ENCODE measurements at regions not wholly inside any gene's neighbourhood (a gene's known extent, or its start where the extent isn't known, plus 50 kb on each side); places are given as distances from the start of the nearest gene placed in this dataset.
A peak's percentile ranks its signal among the peaks of the same experiment; 100 is the strongest.

GRCh38 chr17:10907370-10907769, 69.5 kb upstream of the PIRT start:
- DNase-seq (peak in 1 of 2 donors; percentile 52), ATAC-seq (no peak)
- H3K4me1 ChIP-seq = no peaks in the 10 kb centered on the region
- intact Hi-C loops (cut with DNase I) = no loop called here
- no peaks in the 10 kb centered on the region for H3K36me3 ChIP-seq (ENCODE audit: insufficient read depth in 1 of 2, low read depth in 1 of 2)
- WGBS, 3 donors = 29 to 36% (median 30%) methylated on average over 7 of the region's 7 CpGs
- H3K27ac ChIP-seq = no peak overlapping the region
- no peaks in the 10 kb centered on the region for H3K9me3 ChIP-seq
- TF ChIP-seq, protein P1, sequence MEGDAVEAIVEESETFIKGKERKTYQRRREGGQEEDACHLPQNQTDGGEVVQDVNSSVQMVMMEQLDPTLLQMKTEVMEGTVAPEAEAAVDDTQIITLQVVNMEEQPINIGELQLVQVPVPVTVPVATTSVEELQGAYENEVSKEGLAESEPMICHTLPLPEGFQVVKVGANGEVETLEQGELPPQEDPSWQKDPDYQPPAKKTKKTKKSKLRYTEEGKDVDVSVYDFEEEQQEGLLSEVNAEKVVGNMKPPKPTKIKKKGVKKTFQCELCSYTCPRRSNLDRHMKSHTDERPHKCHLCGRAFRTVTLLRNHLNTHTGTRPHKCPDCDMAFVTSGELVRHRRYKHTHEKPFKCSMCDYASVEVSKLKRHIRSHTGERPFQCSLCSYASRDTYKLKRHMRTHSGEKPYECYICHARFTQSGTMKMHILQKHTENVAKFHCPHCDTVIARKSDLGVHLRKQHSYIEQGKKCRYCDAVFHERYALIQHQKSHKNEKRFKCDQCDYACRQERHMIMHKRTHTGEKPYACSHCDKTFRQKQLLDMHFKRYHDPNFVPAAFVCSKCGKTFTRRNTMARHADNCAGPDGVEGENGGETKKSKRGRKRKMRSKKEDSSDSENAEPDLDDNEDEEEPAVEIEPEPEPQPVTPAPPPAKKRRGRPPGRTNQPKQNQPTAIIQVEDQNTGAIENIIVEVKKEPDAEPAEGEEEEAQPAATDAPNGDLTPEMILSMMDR (IDR thresholded peaks at IDR 0.05) = no peak
- H3K27me3 ChIP-seq (ENCODE audit: insufficient read depth in 3 of 3, low read length in 2 of 3) = no peaks in the 10 kb centered on the region
- H3K4me3 ChIP-seq = no peak overlapping the region

DNA sequence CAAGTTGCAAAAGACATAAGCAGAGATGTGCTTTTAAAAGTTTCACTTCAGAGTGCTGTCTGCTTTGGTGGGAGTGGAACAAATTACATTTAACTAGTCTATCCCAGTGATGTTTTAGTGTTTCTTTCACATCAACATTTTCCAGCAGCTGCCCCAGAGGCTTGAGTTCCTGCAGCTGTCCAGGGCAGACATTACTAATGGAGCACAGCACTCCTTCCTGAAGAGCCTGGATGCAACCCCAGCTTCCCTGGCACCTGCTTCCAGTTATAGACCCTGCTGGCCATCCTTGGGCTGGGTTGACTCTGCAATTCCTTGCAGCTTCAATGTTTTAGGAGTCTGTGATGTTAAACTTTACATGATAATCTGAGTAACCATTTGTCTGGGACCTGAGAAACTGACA, 61.4 kb upstream of the PIRT start:
- no peak overlapping the region for H3K27ac ChIP-seq
- intact Hi-C loops (cut with DNase I) = no loop called here
- DNase-seq (no peak), ATAC-seq (no peak)
- peaks cover 0 to 2% (median 0%) of the 10 kb centered on the region in 3 donors for H3K27me3 ChIP-seq (ENCODE audit: insufficient read depth in 3 of 3, low read length in 2 of 3)
- no peaks in the 10 kb centered on the region for H3K4me1 ChIP-seq
- H3K9me3 ChIP-seq = no peaks in the 10 kb centered on the region
- H3K36me3 ChIP-seq (ENCODE audit: insufficient read depth in 1 of 2, low read depth in 1 of 2) = no peaks in the 10 kb centered on the region
- no peak overlapping the region for H3K4me3 ChIP-seq
- TF ChIP-seq, protein P1 (IDR thresholded peaks at IDR 0.05) = no peak

DNA sequence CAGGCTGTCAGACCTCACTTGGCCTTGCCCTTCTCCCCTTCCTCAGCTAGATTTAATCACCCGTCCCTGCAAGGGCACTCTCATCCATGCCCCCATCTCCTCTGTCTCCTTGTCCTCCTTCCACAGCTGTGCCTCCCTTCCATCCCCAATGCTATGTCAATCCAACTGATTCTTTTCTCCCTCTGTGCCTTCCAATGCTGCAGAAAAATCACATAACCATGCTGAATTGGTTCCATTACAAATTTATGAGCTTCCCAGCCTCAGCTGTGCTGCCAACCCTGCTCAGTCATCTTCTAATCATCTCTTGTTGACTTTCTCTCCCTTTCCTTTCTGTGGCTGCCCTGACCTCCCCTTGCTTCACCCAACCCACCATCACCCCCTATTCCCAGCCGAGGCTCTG, 56.3 kb upstream of the PIRT start:
- Histone ChIP-seq H3K4me3 (no peak overlapping the region), H3K4me1 (no peaks in the 10 kb centered on the region)

DNA sequence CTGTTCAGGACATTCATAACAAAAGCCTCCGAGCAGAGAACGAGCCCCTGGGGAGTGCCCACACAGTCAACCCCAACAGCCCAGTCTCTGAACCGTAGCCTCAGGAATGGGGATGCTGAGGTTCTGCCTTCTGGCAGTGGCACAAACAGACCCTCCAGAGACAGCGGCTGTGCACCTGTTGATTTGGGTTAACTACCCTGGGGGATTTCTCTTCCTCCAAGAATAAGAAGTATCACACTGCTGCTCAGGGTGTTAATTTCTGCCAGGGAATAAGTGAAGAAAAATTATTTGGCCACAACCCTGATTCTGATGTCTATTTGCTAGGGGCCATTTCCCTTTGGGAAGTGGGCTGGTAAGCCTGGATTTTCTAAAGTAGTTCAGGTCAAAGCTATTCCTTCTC, 51.0 kb upstream of the PIRT start:
- WGBS, 3 donors = 21 to 28% (median 26%) methylated on average over 4 of the region's 4 CpGs
- TF ChIP-seq, protein P1 (IDR thresholded peaks at IDR 0.05) = no peak
- intact Hi-C loops (cut with DNase I) = no loop called here

More for the DNA sequence above, 56.3 kb upstream of the PIRT start:
- Histone ChIP-seq H3K9me3 (no peaks in the 10 kb centered on the region), H3K36me3 (ENCODE audit: insufficient read depth in 1 of 2, low read depth in 1 of 2) (no peaks in the 10 kb centered on the region), H3K27me3 (ENCODE audit: insufficient read depth in 3 of 3, low read length in 2 of 3) (peaks cover 0 to 2% (median 0%) of the 10 kb centered on the region in 3 donors), H3K27ac (no peak overlapping the region)
- no peak for DNase-seq
- TF ChIP-seq, protein P1 (IDR thresholded peaks at IDR 0.05) = no peak
- no peak for ATAC-seq
- 24 to 57% (median 44%) methylated on average over 2 of the region's 2 CpGs for WGBS, 3 donors
- intact Hi-C loops (cut with DNase I) = no loop called here

More for the DNA sequence above, 51.0 kb upstream of the PIRT start:
- Histone ChIP-seq H3K9me3 (no peaks in the 10 kb centered on the region), H3K36me3 (ENCODE audit: insufficient read depth in 1 of 2, low read depth in 1 of 2) (no peaks in the 10 kb centered on the region), H3K27me3 (ENCODE audit: insufficient read depth in 3 of 3, low read length in 2 of 3) (no peaks in the 10 kb centered on the region), H3K4me1 (no peaks in the 10 kb centered on the region), H3K27ac (no peak overlapping the region), H3K4me3 (no peak overlapping the region)
- ATAC-seq (no peak), DNase-seq (no peak)
